ENCODE measurements at regions not wholly inside any gene's neighbourhood (a gene's known extent, or its start where the extent isn't known, plus 50 kb on each side); places are given as distances from the start of the nearest gene placed in this dataset.

DNA sequence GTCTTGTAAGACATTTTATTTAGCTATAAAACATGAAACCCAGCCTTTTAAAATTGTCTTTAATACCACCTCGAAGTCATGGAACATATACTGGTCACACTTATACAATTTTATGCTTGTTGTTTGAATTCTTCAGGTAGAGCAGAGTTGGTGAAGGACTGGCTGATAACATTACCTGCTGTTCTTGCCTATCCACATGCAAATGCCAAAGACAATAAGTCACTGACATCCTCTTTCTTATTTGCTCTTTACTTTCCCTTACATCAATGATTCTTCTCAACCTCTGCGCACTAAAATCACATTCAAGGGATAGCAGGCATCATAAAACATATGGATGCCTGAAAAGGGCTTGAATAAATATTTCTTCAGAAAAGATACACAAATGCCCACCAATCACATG lies 392.5 kb upstream of the ATP11B start:
- TF ChIP-seq POLR2A (IDR thresholded peaks at IDR 0.05; ENCODE audit: low read depth, low read length), result no peak
- TF ChIP-seq, protein P1, sequence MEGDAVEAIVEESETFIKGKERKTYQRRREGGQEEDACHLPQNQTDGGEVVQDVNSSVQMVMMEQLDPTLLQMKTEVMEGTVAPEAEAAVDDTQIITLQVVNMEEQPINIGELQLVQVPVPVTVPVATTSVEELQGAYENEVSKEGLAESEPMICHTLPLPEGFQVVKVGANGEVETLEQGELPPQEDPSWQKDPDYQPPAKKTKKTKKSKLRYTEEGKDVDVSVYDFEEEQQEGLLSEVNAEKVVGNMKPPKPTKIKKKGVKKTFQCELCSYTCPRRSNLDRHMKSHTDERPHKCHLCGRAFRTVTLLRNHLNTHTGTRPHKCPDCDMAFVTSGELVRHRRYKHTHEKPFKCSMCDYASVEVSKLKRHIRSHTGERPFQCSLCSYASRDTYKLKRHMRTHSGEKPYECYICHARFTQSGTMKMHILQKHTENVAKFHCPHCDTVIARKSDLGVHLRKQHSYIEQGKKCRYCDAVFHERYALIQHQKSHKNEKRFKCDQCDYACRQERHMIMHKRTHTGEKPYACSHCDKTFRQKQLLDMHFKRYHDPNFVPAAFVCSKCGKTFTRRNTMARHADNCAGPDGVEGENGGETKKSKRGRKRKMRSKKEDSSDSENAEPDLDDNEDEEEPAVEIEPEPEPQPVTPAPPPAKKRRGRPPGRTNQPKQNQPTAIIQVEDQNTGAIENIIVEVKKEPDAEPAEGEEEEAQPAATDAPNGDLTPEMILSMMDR (IDR thresholded peaks at IDR 0.05; ENCODE audit: extremely low read depth in 1 of 2, insufficient read depth in 1 of 2, low read depth in 1 of 2, low read length in 2 of 2), result no peak
- TF ChIP-seq GATA2 (IDR thresholded peaks at IDR 0.05; ENCODE audit: insufficient read depth, insufficient read length, low read depth, low read length), result no peak
